Thyroid gland (tissue), 4 donors: ENCODE measurements at regions not wholly inside any gene's neighbourhood (a gene's known extent, or its start where the extent isn't known, plus 50 kb on each side); places are given as distances from the start of the nearest gene placed in this dataset.

Source experiments
- CTCF ChIP-seq, 6 experiments: fragments of 200-600 bp in 3 of 6; fragments of 450-650 bp in 3 of 6; sonication (generic) in 3 of 6; IDR thresholded peaks; one replicate each; pipeline ENCODE4 v1.5.1; 2016 to 2019; ENCODE audit warnings: antibody characterized with exemption in 6 of 6, mild to moderate bottlenecking in 2 of 6, inconsistent platforms in 1 of 6, moderate library complexity in 1 of 6
- POLR2A ChIP-seq, 2 donors: fragments of 450-650 bp; IDR thresholded peaks; one replicate each; pipeline ENCODE4 v1.6.1; 2017; ENCODE audit warnings: antibody characterized with exemption in 2 of 2, mild to moderate bottlenecking in 2 of 2, moderate library complexity in 1 of 2

DNA sequence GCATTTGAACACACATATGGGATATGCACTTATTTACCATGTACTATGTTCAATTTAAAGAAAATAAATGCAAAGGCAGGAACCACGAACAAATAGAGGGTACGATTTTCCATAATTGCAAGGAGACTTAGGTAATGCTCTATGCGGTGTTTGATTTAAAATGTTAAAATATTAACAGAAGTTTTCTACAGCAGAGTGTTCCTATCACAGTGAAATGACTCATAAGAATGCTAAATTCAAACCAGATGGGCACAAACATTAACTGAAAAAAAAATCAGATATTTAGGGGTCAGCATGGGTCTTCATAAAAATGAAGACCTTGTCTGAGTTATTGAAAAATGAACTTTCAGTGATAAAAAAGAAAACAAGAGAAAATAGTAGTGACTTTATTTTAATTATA is 65.4 kb downstream of the LLPH start:
- no peak for TF ChIP-seq POLR2A (IDR thresholded peaks at IDR 0.05)
- TF ChIP-seq CTCF (IDR thresholded peaks at IDR 0.05) = no peak
